ENCODE measurements at regions not wholly inside any gene's neighbourhood (a gene's known extent, or its start where the extent isn't known, plus 50 kb on each side); places are given as distances from the start of the nearest gene placed in this dataset.
A peak's percentile ranks its signal among the peaks of the same experiment; 100 is the strongest.

DNA sequence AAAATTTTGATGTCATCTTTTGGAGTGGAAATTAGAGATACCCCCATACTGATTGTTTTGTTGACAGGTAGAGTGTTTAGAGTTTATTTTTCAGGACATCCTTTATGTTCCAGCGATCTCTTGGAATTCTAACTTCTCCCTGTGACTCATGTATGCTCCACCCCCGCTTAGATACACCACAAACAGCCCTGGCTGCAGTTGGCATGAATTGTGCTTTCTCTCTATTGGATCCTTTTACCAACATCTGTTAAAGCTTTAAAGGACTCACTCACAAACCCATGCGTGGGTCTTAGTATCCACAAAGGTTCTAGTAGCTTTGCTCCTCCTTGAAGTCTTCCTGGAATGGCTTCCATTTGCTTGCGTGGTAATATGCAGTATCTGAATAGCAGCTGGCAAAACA, 409.5 kb upstream of the POU3F3 start:
- DNase-seq (ENCODE audit: low read depth) = peak; percentile 90

DNA sequence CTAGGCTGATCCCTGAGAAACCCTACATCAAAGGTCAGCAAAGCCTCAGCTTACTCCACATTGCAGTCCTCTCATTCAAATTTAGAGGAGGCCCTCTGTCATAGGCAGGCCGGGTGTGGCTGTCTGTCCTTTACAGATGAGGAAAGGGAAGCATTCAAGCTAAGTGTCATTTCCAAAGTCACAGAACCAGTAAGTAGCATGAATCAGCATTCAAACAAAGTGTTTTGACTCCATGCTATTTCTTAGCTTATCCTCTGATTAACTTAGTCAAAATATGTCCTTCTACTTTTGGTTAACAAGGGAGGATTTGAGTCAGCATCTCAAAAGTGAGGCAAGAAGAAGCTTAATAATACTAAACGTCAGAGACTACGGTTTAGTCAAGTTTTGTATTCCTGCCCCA, 409.0 kb upstream of the POU3F3 start:
- no peak for DNase-seq (ENCODE audit: low read depth)

DNA sequence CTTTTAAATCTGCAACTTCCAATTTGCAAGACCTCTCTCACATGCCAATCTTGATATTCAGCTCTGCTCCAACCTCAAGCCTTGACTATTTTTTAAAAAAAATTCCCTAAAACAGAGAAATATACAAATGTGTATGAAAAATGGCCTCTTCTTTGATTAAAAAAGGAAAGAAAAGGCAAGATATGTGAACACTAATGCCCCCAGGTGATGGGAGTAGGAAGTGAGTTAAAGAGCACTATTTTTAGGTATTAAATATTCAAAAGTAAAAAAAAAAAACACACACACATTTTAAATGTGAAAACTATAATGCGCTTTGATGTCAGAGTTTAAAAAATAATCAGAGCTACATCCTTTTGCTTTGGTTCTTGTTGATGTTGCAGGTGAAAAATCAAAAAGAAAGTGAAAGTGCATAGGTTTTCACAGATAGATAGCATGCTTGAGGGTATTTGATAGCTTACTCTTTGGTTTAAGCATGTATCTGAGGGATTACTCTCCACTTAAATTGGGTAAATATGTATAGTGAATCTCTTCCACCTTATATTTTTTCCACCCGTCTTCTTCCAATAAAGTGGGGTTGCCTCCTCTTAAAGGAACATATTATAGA, 406.0 kb upstream of the POU3F3 start:
- DNase-seq (ENCODE audit: low read depth) = no peak

DNA sequence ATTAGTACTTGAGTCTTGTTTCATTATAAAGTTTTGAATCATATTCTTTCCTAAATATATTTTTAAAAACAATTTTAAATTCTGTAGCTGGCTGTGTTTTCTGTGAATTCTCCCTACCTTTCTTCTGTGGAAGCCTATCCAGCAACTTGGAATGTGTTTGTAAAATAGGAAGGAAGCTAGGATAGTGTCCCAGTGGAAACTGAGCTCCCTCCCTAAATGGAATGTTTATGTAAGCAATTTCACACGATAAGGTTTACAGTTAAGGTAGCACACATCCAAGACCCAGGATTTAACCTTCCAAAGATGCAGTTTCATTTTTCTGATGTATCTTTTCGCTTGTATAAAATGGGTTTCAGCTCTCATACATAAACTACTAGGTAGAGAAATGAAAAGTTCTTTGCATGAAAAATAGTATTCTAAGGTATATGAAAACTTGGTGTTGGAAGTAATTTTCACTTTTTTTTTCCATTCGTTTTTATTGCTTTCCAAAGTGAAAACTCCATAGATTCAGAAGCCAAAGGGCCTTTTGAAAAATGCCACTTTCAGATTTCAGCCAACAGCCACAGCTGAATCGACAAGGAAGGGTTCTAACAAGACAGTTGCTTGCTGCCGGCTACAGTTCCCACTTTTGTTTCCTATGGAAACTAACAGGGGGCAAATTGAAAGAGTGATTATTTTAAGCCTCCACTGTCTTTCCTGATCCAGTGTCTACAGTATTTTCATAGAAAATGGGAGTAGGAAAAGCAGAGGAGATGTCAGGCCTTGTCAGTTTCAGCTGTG, 405.1 kb upstream of the POU3F3 start:
- DNase-seq (ENCODE audit: low read depth) = no peak

DNA sequence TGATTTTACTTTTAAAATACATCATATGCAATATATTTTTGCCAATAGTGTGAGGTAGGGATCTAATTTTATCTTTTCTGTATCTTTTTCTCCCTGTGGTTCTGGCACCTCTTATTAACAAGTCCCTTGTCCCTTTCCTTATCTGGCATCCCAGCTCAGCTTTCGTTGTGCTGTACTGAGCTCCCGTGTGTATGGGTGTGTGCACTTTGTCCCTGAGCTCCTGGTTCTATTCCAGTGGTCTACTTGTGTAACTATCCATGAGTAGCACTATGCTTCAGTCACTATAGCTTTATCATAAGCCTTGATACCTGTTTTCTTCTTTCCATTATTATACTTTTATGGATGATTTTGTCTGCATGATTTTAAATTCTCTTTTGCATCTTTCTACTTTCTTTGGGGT, 401.4 kb upstream of the POU3F3 start:
- no peak for DNase-seq (ENCODE audit: low read depth)

DNA sequence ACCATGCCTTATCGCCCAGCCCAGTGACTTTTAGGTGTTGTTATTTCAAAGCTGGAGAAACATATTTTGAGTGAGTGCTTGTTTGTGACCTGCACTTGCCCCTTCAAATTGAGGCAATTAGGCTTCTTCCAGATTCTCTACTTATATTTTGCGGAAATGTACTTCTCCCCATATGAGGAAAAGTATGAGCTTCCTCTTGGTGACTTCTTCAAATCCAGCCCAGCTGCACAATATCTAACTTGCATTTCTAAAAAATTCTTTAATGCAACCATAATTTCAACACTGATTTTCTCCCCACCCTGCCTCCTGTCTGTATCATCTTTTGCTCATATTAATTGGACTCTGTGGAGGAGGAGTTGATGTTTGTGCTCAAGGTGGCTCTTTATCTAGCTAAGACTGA, 391.2 kb upstream of the POU3F3 start:
- no peak for DNase-seq (ENCODE audit: low read depth)

DNA sequence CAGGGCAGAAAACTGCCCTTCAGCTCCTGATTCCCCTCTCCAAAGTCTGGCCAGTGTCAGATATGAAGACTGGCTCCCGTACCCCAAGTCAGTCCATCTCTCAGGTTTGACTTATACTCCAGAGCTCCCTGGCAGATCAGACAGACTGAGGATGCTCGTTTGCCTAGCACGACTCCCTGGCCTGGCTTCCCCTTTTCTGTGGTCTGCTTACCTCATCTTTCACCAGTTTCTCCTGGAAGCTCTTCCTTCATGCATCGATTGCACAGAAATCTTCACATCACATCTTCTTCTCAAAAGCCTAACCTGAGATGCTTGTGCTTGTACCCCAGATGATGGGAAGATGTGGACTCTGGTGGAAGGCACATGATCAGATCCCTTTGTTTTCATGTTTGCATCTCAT, 387.9 kb upstream of the POU3F3 start:
- no peak for DNase-seq (ENCODE audit: low read depth)

DNA sequence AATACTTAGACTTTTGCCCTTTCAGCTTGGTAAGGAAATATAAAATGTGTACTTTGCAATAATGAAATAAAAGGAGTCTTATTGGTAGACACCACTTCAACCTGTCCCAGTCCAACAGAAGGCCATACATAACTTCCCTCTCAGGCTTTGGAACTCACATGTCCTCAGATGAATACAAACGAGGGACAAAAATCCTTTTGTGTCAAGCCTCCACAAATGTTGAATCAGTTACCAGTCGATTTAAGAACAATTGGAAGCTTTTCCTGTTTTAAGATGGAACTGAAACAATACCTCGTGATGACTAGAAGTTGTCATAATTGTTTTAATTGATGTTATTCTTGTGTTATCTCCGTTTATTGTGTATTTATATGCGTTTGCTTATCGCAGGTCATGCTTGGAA, 385.1 kb upstream of the POU3F3 start:
- no peak for DNase-seq (ENCODE audit: low read depth)

DNA sequence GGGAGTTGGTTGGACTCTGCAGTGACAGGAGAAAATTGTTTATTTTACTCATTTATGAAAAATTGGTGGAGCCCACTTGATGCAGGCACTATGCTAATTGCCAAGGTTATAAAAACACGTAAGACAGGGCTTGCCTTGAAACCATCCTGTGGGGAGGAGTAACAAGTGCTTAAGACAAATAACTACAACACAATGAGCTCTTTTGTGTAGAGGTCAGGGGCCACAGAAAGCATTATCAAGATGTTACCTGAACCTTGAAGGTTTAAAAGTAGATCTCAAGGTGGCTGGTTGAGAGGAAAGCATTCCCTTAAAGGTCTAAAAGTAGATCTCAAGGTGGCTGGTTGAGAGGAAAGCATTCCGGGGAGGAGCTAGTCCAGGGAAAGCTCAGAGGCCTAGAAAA, 381.8 kb upstream of the POU3F3 start:
- DNase-seq (ENCODE audit: low read depth) = no peak

DNA sequence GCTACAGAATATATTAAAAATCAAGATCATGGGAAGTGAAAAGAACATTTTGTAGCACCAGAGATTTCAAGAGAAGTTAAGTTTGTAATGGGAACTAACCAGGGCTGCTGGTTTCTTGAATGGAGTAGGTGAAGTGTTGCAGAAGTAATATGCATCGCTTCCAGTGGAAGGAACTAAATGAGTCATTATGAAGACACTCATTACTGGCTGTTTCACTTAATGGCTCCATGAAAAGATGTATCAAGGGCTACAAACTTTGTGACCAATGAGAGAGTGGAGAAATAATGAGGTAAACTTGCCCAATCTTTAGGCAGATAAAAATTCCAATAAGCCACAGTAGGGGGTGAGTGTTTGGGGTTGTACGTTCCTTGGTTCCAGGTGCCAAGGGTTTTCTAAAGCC, 380.4 kb upstream of the POU3F3 start:
- peak; percentile 19 for DNase-seq (ENCODE audit: low read depth)

DNA sequence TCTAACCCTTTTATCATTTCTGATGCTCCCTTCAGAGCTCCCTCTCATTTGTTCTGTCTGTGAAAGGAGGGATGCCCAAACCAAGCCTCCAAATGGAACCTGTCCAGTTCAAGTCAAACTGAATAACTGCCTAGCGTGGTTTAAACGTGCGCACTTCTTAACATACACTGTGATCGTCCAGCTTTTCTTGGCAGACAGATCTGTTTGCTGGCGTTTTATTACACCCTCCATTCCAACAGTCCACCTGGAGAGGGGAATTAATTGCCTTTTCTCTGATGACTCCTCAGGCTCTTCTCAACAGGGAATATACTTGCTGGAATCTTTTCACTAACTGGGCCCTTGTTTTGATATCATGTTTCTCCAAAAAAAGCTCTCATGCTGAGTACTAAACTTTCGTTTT, 379.2 kb upstream of the POU3F3 start:
- DNase-seq (ENCODE audit: low read depth) = no peak

DNA sequence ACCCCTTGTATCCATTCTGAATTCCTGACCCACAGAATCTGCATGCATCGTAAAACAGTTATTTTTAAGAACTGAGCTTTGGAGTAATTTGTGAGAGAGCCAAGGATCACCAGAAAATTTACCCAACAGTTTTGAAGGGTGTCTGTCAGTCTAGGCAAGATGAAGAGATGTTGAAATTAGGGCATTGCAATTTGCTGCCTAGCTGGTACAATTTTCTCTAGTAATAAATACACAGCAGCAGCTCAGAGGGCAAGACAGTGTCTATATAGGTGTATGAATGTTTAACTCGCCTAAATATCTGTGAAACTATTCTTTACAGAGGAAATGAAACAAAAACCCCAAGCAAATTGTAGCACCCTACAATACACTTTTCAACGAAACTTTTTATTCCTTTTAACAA, 377.8 kb upstream of the POU3F3 start:
- DNase-seq (ENCODE audit: low read depth) = no peak

DNA sequence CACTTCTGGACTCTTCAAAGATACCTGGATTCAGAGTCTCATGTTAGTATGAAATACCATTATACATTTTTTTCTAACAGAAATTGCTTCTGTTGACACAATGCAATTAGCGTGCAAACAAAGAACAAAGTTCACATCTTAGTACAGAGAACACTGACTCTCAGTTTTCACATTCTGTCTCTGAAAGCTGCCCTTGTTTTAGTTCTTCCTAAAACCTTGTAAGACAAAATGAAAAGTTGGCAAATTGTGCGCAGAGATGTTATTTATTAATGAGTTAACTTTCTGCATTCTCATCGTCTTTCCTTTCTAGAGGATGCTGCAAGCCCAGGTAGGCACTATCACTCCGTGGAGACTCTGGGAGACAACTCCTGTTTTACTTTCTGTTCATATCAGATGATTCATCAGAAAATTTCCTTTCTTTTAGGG, 377.3 kb upstream of the POU3F3 start:
- DNase-seq (ENCODE audit: low read depth) = no peak

DNA sequence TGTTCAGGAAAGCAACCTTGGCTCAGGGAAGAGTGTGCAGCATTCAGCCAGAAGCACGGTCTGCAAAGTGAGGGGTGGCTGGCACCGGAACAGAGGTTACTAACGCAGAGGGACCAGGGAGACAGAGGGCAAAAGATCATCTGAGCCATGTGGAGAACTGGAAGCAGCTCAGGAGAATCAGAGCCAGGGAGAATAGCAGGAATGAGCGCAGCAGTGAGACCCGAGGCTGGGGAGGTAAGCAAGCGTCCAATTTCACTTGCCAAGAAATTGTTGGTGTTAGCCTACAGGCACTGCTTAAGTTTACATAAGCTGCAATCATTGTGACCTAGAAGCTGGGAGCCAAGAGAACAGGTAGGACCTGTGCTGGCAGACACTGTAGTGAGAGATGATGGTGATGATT, 372.6 kb upstream of the POU3F3 start:
- DNase-seq (ENCODE audit: low read depth) = no peak

DNA sequence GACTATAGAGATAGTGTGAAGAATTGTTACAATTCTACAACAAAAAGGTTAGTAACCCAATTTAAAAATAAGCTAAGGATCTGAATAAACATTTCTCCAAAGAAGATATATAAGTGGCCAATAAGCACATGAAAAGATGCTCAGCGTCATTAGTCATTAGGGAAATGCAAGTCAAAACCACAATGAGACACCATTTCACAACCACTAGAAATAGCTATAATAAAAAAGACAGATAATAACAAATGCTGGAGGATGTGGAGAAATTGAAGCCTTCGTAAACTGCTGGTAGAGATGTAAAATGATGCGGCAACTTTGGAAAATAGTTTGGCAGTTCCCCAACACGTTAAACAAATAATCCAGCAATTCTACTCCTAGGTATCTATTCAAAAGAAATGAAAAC, 366.5 kb upstream of the POU3F3 start:
- DNase-seq (ENCODE audit: low read depth) = no peak

DNA sequence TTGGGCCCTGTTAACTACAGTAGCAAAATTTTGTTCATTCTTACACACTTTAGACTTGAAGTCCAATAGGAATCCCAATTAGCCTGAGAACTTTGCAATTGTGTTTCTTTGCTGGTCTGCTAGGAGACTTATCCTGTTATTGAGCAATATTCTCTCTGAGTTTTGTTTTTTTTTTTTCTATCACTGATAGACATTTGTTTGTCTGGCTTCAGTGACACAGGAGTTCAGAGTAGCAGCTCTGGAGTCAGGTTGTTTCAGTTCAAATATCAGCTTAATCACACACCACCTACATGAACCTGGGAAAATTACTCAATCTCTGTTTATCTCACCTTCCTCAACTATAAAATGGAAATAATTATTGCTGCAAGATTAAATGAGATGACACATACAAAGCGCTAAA, 360.2 kb upstream of the POU3F3 start:
- no peak for DNase-seq (ENCODE audit: low read depth)

DNA sequence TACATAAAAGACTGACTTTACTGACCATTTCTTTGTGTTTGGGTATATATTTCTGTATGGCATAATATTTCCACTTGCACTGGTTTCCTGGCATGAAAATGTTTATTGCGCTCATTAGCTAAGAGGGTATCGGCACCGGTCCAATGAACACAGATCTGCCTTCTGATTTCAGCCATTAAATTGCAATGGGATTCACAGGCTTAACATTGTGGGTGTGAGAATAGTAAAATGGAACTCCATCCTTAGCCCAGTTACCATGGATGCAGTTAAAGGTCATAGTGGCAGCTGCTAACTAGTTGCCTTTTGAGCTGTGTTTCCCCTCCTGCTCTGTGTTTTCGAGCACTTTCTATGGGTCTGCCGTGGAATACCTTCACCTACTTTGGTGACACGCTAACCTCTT, 352.6 kb upstream of the POU3F3 start:
- no peak for DNase-seq (ENCODE audit: low read depth)

DNA sequence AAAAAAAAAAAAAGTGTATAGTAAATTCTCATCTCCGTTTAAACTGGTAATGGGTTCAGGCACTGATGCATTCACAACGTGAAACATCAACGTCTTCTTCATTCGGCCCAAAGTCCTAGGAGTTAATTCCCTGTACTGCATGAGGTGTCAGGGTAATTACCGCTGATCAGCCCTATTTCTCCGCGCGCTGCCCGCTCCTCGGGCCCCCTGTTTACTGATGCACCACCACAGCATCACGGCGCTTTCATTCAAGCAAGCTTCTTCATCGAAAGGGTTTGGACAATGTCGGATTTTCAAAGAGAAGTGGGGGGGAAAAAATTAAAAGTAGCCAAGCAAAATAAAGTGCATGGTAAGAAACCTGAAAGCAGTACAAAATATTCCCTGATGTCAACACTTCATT, 352.0 kb upstream of the POU3F3 start:
- DNase-seq (ENCODE audit: low read depth) = no peak

DNA sequence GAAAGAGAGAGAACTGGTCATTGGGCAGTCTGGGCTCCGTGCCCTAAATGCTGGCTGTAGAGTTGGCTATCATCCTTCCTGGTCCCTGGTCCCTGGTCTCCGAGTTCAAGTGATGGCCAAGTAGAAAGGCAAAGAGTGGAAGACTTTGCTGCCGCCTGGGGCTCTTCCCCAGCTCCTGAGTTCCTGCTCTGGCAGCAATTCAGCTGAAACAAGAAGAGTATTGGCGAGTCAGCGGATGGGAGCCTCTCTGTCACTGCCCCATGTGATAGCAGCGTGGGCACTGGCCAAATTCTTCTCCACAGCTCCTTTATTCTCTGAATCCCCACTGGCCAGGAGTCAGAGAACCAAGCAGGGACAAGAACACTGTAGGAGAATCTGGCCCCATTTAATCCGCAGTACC, 351.0 kb upstream of the POU3F3 start:
- DNase-seq (ENCODE audit: low read depth) = no peak

DNA sequence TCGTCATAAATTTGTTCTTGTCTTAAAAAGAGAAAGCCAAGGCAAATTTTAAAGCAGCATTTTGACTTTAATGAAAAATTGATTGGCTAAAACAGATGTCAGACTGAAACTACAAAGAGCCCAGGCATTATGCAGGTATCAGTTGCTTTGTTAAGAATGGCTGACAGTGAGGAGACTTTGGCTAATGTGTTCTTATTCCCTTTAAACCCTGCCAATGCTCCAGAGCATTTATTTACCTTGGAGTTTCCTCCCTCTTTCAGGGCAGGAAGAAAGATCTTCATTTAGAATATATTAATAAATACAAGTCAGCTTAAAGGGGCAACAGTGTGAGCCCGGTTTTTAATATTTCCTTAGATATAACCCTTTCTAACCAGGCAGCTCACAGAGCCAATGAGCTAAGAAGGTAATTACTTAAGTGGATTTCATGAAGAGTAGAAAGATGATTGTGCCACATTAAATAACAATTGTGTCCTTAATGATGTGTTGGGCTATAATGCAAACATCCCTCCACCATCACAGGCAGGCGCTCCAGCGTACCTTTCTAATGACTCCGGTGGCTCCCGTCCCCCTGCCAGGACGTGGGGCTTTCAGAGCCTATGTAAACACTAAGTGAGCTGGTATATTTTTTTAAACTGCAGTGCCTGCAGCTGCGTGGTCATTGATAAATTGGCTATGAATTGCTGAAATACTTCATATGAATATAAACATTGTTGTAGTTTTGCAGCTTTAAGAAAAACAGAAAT, 349.4 kb upstream of the POU3F3 start:
- DNase-seq (ENCODE audit: low read depth) = no peak

DNA sequence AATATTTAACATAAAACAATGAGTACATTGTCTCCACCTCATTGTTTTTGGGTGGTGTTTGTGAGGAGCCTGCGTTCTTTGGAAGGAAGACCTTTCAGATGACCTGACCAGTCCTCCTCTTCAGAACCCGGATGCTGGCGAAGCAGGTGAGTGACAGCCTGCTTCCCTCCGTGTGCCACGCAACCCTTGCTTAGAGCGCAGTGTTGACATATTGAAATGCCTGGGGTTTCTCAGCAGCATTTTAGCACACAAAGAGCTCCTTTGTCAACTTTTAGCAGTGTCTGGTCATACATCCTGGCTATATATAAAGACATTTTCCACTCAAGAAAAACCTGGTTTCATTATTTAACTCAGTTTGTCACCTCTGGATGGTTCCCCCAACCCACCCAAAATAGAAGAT, 335.7 kb upstream of the POU3F3 start:
- DNase-seq (ENCODE audit: low read depth) = no peak

DNA sequence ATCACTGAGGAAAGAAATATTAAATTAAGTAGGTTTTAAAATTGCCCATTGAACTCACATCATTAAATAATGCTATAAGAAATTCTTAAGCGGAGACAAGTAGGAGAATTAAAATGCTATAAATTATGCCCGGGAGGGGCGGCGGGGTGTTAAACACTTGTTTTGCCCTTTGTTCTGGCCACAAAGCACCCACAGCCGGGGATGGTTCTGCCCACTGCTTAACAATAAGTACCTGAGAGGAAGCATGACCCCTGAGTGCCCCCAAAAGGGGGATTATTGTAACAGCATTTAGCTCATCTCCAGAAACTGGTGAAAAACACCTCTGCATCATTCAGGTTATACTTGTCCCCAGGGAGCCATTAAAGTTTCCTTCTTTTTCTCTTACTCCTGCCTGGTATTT, 332.7 kb upstream of the POU3F3 start:
- DNase-seq (ENCODE audit: low read depth) = no peak

DNA sequence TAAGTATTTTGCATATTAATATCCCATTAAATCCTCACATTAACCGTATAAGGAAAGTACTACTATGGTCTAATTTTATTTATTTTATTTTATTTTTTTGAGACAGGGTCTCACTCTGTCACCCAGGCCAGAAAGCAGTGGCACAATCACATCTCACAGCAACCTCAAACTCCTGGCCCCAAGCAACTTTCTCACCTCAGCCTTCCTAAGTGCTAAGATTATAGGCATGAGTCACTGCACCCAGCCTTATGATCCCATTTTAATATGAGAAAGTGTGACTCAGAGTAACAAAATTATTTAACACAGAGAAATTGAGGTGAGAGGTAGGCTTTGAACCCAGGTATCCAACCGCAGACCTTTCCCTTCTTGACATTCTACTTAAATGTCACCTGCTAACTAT, 330.0 kb upstream of the POU3F3 start:
- peak; percentile 13 for DNase-seq (ENCODE audit: low read depth)
